Coronary artery (tissue), 2 donors: ENCODE measurements at regions not wholly inside any gene's neighbourhood (a gene's known extent, or its start where the extent isn't known, plus 50 kb on each side); places are given as distances from the start of the nearest gene placed in this dataset.

Experiments
- DNase-seq: peaks from one replicate; pipeline ENCODE4 v3.0.0-alpha.2; 2017; ENCODE audit warnings: low spot score
- H3K27ac ChIP-seq, 2 donors: fragments of 200-600 bp; sonication (generic); one replicate each; pipeline ENCODE4 v1.5.1; 2016 to 2019
- H3K4me3 ChIP-seq: fragments of 200-600 bp; sonication (generic); 2 replicates; pipeline ENCODE4 v1.5.1; 2016; ENCODE audit warnings: mild to moderate bottlenecking, moderate library complexity
- TF ChIP-seq, protein P1 (sequence below): fragments of 200-600 bp; sonication (generic); IDR thresholded peaks from one replicate; pipeline ENCODE4 v1.5.1; 2019; ENCODE audit warnings: antibody characterized with exemption

DNA sequence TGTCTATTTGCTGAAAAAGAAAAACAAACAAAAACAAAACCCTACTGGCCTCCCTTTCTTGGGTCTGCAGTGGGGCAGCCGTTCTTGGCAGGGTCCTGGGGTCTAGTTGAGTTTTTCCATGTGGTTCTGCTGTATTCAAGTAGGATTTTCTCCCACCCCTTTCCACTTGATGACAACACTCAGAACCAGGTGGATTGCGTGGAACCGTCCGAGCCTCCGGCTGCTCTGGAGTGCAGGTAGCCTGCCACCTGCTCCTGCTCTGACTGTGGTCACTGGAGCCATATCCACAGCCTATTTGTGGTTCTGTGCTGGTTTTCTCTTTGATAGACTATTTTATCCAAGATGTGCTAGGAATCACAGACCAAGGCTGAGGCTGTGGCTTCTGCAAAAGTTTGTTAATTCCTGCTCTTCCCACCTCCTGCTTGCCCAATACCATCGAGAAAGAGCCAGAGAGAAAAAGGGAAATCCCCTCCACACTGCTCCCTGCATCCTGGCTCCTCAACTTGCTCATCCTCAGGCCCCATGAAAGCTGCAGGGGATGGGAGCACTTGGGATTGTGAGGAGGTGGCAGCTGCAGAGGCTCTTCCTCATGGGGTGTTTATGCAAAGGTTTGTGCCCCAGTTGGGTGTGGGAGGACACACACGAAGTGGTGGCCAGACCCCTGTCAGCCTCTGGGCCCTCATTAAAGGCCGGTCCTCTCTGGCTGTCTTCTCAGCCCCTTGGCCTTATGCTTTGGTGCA is 377.8 kb upstream of the TNRC6C start:
- H3K27ac ChIP-seq: no peak overlapping the region
- no peak for DNase-seq
- TF ChIP-seq, protein P1, sequence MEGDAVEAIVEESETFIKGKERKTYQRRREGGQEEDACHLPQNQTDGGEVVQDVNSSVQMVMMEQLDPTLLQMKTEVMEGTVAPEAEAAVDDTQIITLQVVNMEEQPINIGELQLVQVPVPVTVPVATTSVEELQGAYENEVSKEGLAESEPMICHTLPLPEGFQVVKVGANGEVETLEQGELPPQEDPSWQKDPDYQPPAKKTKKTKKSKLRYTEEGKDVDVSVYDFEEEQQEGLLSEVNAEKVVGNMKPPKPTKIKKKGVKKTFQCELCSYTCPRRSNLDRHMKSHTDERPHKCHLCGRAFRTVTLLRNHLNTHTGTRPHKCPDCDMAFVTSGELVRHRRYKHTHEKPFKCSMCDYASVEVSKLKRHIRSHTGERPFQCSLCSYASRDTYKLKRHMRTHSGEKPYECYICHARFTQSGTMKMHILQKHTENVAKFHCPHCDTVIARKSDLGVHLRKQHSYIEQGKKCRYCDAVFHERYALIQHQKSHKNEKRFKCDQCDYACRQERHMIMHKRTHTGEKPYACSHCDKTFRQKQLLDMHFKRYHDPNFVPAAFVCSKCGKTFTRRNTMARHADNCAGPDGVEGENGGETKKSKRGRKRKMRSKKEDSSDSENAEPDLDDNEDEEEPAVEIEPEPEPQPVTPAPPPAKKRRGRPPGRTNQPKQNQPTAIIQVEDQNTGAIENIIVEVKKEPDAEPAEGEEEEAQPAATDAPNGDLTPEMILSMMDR: no peak
- H3K4me3 ChIP-seq: no peak overlapping the region

DNA sequence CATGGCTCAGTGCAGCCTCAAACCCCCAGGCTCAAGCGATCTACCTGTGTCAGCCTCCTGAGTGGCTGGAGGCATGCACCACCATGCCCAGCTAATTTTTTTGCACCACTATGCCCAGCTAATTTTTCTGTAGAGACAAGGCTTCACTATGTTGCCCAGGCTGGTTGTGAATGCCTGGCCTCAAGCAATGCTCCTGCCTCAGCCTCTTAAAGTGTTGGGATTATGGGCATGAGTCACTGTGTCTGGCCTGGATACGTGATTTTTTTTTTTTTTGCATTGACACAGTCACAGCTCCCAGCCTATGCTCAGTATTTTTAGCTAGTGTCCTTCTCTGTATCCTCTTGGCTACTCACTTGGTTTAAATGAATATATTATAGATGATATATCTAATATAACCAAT is 377.0 kb upstream of the TNRC6C start:
- TF ChIP-seq, protein P1: no peak
- no peak for DNase-seq
- no peak overlapping the region for H3K4me3 ChIP-seq
- peak overlapping the region in 1 of 2 donors; percentile 71 for H3K27ac ChIP-seq

GRCh38 chr17:77585142-77585860 is 373.2 kb upstream of the TNRC6C start:
- no peak for DNase-seq
- TF ChIP-seq, protein P1: no peak
- no peak overlapping the region for H3K4me3 ChIP-seq
- H3K27ac ChIP-seq: no peak overlapping the region

DNA sequence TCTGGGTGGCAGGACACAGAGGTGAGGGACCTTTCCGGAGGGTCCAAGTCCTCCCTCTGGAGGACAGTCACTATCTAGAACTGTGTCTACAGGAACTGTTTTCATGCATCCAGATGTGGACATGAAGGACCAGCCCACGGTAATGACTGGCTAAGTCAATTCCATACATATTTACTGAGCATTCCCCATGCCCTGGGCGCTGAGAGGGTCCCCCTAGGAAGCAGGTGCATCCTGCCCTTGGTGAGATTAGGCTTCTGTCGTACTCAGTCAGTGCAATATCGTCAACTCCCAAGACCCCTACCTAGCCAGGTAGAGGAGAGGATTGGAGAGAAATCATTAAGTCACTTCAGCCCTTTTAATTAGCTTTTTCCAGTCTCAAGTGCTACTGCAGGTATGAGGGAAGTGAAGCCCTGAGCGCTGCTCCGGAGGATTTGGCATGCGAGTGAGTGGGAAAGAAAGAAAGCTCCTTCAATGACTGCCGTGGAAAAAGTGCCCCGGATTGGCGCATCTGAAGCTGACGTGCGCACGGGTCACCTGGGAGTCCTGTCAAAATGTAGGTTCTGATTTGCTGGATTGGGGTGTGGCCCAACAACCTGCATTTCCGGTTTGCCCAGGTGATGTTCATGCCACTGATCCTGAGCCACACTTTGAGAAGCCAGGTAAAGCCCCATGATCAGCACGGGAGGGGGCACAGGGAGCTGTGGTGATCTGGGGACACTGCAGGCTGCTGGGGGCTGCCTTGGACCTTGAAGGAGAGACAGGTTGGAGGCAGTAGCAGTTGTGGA is 367.4 kb upstream of the TNRC6C start:
- no peak overlapping the region for H3K27ac ChIP-seq
- DNase-seq: no peak
- H3K4me3 ChIP-seq: no peak overlapping the region
- TF ChIP-seq, protein P1: no peak

DNA sequence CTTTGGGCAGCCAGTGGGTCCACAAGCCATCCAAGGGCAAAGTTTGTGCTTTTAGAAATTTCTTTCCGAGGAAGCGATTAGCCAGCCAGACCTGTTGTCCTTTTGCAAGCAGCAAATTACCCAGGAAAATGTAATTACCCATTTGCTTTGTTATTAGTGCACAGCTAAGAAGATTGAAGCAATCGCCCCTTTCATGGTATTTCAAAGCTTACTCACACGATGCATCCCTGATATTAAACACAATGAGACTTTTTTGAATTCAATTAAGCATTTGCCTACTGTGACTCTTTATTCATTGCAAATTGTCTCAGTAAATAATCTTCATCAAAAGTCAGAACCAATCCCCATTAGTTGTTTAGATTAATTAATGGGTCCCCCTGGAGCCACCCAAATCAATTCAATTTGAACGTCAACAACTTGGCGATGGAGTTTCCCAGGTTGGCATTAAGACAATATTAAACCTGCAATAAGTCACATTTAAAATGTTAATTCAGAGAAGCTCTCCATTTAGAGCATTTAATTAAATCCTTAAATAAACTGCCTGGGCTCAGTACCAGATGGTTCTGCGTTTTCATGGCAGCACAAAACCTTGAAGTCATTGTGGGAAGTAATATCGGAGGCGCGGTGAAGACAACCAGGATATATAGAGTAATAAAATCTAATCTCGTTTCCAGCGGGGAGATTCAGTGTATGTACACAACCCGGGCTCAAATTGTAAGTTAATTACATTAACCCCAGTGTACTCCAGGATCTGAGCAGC is 366.2 kb upstream of the TNRC6C start:
- TF ChIP-seq, protein P1: no peak
- DNase-seq: no peak
- H3K4me3 ChIP-seq: no peak overlapping the region
- no peak overlapping the region for H3K27ac ChIP-seq

- H3K27ac ChIP-seq: no peak overlapping the region
- TF ChIP-seq, protein P1: no peak
- no peak for DNase-seq
- H3K4me3 ChIP-seq: no peak overlapping the region
Observed at GRCh38 chr17:77593081-77593480, 365.4 kb upstream of the TNRC6C start.
